NCI-H2227 treated with DMSO at 0.1 percent for 48 hours (cell line): ENCODE measurements at regions not wholly inside any gene's neighbourhood (a gene's known extent, or its start where the extent isn't known, plus 50 kb on each side); places are given as distances from the start of the nearest gene placed in this dataset.

Experiments
- DNase-seq: peaks from one replicate; lab custom pipeline; 2025; lab: John Stamatoyannopoulos, UW

DNA sequence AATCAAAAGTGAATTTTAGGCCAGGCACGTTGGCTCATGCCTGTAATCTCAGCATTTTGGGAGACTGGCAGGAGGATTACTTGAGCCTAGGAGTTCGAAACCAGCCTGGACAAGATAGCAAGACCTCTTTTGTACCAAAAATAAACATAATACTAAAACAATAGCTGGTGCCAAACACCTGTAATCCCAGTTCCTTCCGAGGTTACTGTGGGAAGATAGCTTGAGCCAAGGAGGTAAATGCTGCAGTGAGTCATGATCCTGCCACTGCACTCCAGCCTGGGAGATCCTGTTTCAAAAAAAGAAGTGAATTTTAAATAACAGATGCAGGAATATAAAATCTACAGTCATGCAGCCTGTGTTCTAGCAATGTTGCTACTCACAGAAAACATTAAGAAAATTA, 488.3 kb downstream of the PPARGC1A start:
- DNase-seq: no peak

DNA sequence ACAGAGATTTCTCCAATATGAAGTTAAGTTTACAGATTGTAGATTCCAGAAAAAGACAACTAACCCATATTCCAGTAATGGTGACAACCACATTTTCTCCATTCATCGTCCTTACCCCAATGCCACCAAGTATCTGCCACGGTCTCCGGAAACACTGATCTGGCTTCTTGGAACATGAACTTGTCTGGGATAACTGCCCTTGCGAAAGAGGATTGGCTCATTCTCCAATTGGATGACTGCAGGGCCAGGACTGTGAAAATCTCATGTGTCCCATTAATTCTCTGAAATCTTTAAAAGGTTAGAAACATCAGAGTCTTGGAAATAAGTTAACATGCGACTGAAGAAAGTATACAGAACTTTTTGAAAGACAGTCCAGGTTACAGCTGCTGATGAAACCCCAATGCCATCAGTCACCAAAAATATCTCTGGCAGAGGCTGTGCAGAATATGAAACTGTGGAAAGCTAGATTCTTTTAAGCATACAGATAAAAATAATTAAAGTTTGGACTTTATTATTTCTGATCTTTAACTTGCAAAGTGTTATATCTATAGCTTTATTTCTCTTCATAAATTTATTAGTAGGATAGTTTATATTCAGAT, 496.9 kb downstream of the PPARGC1A start:
- DNase-seq: no peak

GRCh38 chr4:23390246-23390645, 499.6 kb downstream of the PPARGC1A start:
- no peak for DNase-seq

GRCh38 chr4:23388699-23389395, 501.0 kb downstream of the PPARGC1A start:
- no peak for DNase-seq

DNA sequence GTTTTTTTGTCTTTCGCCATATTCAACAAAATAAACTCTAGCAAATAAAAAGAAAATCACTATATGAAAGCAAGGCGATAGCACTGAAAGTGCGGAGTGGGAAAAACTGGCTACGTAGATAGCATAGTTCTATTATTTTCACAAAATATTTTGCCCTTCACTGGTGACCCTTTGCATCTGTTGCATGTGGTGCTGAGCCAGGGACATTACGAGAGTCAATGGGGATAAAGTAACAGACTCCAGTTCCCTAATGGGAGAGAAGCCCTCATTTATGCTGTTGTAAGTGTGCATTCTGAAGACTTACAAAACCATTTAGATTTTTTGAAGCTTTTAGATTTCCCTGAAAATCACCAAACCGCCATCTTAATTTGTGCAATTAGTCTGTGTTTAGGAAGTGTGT, 501.6 kb downstream of the PPARGC1A start:
- no peak for DNase-seq

- DNase-seq: no peak
These were observed 505.1 kb downstream of the PPARGC1A start for GRCh38 chr4:23384741-23385140.

GRCh38 chr4:23382879-23383278, 507.0 kb downstream of the PPARGC1A start:
- DNase-seq: no peak

GRCh38 chr4:23374259-23374658, 515.6 kb downstream of the PPARGC1A start:
- no peak for DNase-seq

GRCh38 chr4:23373261-23373660, 516.6 kb downstream of the PPARGC1A start:
- no peak for DNase-seq

DNA sequence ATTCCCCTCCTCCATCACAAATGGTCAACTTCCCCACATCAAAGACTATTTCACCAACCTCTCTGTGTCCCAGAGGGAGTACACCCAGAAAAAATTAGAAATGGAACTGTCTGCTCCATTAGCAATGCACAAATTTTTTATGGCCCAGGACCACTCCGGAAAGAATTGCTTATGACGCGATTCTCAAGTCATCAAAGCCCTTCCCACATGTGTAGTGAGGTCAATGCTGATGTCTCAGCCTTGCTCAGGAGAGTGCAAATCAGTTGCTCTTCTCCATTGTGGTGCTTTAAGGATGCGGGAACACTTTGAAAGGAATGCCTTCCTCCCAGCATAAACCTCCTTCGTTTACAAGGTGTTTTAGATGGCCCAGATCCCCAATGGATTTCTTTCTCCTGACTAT, 518.3 kb downstream of the PPARGC1A start:
- DNase-seq: no peak

- DNase-seq: no peak
These were observed 520.5 kb downstream of the PPARGC1A start for GRCh38 chr4:23369331-23369730.

DNA sequence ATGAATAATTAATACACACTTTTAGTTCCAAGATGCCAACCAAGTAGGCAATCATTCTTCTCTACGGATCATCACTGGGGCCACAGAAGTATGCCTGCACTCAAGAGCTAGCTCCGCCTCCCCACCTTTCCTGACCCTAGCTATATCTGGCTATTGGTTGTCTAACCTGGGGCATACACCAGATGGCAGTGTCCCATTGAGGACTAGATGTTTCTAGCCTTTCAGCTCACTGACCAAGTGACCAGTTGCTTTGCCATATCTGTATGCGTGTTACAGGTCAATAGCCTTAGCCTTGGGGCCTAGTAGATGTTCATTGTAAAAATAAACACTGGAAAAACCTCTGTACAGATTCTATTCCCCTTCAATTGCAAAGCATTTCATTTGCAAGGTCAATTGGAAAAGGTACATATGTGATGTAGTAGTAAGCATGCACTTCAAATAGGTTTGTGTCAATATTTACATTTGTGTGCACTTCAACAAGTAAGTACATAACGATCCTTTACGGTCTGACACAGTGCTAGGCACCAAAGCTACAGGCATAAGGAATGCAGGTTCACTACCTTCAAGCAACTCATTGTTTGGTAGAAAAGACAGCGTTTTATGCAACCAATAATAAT, 521.7 kb downstream of the PPARGC1A start:
- no peak for DNase-seq

- DNase-seq: no peak
These were observed 523.3 kb downstream of the PPARGC1A start for GRCh38 chr4:23366557-23366906.

DNA sequence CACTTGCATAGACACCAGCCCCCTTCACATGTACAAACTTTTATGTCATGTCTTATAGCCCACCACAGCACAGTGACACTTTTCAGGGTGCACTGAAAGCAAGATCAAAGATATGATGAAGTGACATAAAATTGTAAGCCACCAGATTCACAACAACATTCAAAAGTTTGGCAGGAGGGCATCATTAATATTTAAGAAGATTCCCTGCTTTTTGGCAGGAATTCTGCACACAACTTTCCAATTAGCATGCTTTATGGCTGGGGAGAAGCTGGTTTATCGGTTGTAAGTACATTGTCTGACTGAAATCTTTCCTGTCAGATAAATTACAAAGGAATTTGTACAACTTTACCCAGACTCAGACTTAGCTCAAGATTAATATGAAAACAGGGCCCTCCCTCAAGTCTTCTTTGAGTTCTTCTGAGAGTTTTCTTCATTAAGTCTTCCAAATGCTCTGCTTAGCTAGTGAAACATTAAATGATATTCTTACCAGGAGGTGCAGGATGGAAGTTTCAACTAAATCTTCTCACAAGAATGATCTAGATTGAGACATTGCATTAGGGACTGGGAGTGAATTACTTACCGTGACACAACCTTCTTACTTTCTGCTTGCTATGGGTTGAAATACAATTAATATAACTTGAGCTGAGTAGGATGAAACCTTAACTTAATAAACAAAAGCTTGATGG, 523.8 kb downstream of the PPARGC1A start:
- no peak for DNase-seq

- DNase-seq: no peak
These were observed 524.8 kb downstream of the PPARGC1A start for GRCh38 chr4:23365086-23365485.

GRCh38 chr4:23364167-23364566, 525.7 kb downstream of the PPARGC1A start:
- DNase-seq: no peak

- no peak for DNase-seq
These were observed 528.4 kb downstream of the PPARGC1A start for GRCh38 chr4:23361453-23361852.

DNA sequence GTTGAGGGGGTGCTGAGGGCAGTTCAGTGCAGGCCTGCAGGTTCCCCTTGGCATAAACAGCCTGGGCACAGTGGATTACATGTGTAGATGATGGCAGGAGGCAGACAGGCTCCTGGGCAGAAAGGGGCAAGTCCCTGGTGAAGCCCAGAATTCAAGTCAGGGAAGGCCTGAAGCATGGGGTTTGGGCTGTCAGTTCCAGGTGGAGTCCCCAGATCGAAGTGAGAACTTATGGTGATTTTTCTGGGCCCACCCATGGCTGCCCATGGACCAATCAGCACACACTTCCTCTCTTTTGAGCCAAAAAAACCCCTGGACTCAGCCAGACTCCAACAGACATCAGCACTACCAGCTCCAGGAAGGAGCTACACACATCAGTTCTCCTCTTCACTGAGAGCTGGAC, 529.1 kb downstream of the PPARGC1A start:
- DNase-seq: no peak

DNA sequence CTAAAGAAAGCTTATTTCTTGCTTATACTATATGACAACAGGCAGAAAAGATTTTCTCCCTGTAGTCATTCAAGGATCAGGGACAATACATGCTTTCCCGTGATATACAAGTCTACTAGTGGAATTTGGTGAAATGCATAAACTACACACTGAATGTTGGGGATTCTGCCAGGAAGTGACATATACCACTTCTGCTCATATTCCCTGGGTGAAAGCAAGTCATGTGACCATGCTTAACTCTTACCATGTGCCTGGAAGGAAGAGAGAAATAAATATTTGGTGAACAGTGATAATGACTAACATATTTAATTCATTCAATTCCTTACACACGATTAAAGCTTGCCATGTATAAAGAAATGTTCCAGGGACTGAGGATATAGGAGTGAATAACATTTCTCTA, 534.6 kb downstream of the PPARGC1A start:
- DNase-seq: no peak

- DNase-seq: no peak
These were observed 536.6 kb downstream of the PPARGC1A start for GRCh38 chr4:23353200-23353599.

DNA sequence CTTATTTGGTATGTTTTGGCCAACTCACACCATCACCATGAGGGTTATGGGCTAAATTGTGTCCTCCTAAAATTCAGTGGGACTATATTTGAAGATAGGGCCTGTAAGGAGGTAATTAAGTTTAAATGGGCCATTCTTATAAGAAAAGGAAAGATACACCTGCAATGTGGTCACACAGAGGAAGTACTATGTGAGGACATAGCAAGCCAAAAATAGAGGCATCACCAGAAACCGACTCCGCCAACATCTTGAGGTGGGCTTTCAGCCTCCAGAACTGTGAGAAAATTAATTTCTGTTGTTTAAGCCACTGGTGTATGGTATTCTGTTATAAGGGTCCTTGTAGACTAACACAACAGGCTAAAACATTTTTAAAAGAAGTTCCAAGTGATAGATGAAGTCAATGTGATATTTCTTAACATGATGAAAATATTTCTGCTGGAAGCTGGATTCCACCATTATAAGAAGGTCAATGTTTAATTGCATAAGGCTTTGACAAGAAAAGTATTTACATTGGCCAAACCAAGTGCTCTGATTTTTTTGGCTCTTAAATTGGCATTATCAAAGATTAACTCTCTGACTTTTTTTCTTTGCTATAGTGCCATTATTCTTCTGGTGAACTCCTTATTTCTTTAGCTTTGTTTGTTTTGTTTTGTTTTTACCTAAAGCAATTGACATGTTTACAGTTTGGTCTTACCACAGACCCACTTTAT, 540.9 kb downstream of the PPARGC1A start:
- DNase-seq: no peak

DNA sequence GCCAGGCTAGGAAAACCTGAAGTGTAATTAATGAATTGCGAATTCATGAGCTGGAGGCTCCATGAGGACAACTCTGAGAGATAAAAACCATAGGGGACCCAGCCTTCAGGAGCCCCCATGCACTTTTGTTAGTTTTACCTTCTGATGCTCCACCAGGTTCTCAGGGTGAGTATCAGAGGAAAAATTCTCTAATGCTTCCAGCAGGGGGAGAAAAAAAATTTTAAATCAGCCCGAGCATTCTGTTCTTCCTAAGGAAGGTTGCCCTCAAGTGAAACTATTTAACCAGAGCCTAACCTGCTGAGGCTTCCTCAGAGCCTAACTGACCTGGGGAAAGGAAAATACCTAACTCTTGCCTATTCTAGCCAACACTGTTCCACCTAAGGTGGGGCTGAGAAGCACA, 552.6 kb downstream of the PPARGC1A start:
- DNase-seq: no peak
